ENCODE measurements at regions not wholly inside any gene's neighbourhood (a gene's known extent, or its start where the extent isn't known, plus 50 kb on each side); places are given as distances from the start of the nearest gene placed in this dataset.
A peak's percentile ranks its signal among the peaks of the same experiment; 100 is the strongest.

DNA sequence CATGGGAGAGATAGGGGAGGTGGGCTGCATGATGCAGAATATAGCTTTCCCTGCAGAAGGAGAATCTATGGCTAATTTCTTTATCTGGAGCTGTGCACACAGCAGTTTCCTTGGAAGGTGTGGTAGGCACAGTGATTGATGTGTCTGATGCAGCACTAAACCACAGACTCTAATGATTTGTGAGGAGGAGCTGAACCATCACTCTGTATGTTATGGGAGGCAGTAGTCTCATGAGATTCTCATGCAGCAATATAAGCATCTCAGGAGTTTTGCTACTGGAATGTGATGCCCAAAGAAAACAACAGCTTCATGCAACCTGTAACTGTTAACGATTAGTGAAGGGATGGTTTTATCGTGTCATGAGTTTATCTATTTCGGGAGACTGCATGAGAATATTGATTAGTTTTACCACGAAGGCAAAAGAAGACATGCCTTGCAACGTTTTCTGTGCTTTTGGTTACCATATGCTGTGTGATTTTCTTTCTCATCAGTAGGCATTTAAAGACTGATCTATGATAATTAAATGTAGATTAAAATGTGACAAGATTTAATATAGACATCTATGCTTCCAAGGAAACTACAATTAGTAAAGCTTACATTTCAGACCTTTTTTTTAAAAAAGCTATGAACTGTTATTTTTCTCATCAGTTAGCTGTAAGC, 286.8 kb downstream of the ARL6IP6 start:
- DNase-seq (ENCODE audit: low read depth, low spot score) = no peak

DNA sequence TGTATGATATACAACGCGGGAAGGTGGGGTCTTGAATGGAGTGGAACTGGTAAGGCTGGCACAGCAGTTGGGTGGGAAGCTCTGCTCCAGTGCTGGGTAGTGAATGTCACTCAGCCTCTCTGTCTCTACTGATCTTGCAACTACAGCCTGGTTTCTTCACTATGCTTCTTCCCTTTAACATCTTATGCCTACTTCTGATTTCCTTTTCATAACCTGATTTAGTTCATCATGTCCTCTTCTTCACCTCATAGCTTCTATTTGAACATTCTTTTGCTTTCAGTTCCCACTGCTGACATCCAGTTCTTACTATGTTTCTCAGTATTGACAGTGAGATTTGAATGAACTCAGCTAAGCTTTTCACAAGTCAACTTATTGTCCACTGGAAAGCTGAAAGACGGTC, 286.2 kb downstream of the ARL6IP6 start:
- DNase-seq (ENCODE audit: low read depth, low spot score) = no peak

- DNase-seq (ENCODE audit: low read depth, low spot score) = no peak
Measured at GRCh38 chr2:152974146-152974545, 255.7 kb downstream of the ARL6IP6 start.

DNA sequence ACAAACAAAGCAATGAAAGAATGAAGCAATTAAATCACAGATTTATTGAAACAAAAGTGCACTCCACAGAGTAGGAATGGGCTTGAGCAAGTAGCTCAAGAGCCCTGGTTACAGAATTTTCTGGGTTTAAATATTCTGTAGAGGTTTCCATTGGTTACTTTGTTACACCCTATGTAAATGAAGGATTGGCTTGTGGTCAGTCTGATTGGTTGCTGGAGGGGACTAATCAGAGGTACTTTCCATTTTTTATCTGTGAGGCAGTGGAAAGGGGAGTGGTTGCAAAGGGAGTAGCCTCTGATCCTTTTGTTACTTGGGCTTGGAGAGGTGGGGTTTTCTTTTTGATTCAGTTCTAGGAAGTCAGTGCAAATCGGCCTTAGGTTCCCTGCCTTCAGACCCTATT, 253.3 kb downstream of the ARL6IP6 start:
- no peak for DNase-seq (ENCODE audit: low read depth, low spot score)

DNA sequence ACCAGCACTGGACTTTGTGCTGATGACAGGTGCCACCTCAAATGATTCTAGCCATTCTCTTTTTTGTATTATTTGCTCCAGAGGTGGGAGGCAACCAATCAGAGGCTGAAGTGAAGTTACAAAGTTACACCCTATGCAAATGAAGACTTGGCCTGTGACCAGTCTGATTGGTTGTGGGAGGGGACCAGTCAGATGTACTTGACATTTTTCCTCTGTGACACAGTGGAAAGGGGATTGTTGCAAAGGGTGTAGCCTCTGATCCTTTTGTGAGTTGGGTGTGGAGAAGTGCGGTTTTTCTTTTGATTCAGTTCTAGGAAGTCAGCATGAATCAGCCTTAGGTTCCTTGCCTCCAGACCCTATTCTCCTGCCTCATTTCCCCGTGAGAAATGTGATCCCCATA, 244.0 kb downstream of the ARL6IP6 start:
- DNase-seq (ENCODE audit: low read depth, low spot score) = no peak

DNA sequence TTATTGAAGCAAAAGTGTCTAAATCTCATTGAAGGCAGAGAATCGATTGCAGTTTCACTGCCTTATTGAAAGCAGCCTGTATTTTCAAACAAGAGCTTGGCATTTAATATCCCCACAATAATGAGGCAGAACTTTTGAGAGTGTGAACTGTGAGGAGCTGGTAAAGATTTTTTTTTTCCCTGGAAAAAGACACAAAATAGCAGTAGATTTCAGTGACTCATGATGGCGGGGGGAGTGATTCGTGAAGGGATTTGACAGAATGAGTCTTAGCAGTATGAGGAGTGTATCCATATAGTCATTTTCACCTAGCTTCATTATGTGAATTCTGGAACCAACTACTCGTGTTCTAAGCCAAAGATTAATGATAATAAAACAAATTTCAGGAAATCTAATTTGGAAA, 242.9 kb downstream of the ARL6IP6 start:
- DNase-seq (ENCODE audit: low read depth, low spot score) = no peak

DNA sequence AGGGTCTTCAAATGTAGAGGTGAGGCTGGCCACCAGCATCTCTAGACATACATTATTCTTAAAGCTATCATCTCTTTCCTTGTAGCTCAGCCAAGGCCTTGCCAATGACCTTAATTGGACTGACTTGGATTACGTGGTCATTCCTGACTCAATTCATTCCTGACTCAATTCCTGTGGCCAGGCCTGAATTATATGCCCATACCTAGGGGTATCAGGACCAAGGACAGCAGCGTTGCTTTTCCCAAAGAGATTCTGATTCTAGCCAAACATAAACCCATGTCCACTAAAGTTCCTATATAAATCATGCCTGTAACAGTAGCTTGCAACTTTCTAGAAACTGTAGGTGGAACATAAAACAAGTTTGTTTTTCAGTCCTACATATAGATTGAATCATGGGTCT, 231.7 kb downstream of the ARL6IP6 start:
- DNase-seq (ENCODE audit: low read depth, low spot score) = peak; percentile 3

DNA sequence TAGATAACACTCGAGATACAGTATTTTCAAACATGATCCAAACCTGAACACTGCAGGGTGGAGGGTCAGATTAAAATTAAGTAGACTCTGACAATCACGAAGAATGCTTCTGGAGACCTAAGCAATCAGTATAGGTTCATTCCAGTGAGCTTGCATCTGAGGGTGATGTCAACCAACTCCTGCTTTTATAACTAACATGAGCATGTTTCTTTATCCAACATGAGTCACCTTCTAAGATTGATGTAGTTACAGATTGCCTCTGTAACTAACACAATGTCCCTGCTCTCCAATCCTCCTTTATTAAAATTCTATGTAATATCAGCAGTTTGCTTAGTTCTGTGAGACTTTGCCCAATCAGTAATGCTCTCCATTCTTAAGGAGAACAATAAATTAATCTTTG, 225.7 kb downstream of the ARL6IP6 start:
- DNase-seq (ENCODE audit: low read depth, low spot score) = no peak

DNA sequence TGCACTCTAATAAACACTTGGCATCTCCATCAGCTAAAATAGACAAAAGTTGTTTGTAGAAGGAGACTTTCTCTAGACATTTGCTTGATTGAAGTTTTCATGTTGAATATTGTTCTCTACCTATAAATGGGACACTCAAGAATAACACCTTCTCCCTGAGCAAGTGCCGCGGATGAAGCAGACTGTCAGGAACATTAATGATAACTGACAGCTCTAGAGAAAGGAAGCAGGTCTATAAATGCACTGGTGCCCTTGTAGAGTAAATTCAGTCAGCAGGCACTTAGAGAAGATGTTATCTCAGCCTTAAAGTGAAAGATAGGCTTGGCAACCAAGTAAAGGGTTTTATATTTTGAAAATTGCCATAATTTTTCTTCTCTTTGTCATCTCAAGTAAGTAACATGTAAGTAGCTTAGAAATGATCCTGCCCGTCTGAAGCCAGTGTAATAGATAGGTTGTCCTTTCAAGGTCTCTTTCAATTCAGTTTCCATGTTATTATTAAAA, 224.6 kb downstream of the ARL6IP6 start:
- no peak for DNase-seq (ENCODE audit: low read depth, low spot score)

DNA sequence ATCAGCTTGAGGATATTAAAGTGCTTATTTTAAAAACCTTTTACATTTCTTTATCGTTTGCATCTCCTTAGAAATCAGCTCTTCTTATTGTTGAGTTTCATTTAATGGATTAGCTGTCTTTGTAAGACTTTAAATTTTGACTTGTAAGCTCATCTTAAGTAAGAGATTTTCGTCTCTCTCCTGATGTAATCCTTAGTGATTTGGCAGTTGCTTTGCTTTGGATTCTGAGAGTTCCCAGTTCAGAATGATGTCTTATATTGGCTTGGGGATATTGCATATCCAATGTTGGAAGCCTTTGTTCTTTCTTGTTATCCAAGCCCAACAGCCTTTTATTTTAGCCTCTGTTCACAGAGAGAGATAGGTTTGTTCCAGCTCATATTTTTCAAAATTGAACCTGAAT, 212.1 kb downstream of the ARL6IP6 start:
- no peak for DNase-seq (ENCODE audit: low read depth, low spot score)

- DNase-seq (ENCODE audit: low read depth, low spot score) = no peak
Measured at GRCh38 chr2:152929628-152930027, 211.2 kb downstream of the ARL6IP6 start.

GRCh38 chr2:152925547-152926448, 207.4 kb downstream of the ARL6IP6 start:
- peak; percentile 91 for DNase-seq (ENCODE audit: low read depth, low spot score)

DNA sequence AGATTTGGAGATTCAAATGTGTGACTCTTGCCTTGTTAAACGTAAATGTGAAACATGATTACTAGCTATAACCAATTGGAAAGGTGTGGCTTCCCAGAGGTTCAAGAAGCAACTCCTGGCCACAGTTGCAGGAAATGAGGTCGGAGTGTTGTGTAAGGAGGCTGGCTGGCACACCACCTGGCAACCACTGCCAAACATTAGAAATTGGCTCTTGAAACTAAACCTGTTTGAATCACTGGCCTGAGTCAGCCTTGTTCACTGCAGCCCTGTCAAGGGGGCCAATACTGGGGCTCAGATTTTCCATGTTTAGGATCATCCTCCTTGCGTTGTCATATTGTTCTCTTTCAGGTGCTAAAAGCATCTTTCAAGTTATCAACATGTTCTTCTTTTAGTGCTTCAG, 206.3 kb downstream of the ARL6IP6 start:
- DNase-seq (ENCODE audit: low read depth, low spot score) = no peak

DNA sequence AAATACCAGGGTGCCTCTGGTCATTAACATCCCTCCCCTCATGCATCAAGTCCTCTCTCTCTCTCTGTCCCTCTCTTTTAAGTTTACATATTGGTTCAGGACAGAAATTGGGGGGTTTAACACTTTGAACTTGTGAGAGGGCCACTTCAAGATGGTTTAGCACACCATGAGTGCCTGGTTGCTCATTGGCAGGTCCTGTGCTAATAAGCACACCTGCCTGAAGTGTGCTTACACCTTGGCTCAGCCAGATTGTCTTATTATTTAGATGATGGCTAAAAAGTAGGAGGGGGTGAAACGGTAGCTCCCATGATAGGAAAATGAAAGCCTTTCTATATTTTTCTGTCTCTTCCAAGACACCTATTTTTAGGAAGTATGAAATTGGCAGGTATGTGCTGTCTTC, 205.8 kb downstream of the ARL6IP6 start:
- no peak for DNase-seq (ENCODE audit: low read depth, low spot score)

GRCh38 chr2:152920846-152921245, 202.4 kb downstream of the ARL6IP6 start:
- DNase-seq (ENCODE audit: low read depth, low spot score) = no peak

DNA sequence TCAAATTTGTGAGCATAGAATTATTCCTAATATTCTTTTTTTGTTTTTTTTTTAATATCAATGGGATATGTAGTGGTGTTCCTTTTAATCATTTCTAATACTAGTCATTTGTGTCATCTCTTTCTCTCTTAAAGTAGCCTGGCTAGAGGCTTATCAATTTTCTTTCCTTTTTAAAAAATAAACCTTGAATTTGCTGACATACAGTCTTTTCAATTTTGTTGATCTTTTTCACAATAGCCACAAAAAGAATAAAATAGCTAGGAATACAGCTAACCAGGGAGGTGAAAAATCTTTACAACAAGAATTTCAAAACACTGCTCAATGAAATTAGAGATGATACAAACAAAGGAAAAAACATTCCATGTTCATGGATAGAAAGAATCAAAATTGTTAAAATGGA, 192.6 kb downstream of the ARL6IP6 start:
- no peak for DNase-seq (ENCODE audit: low read depth, low spot score)

GRCh38 chr2:152907046-152907445, 188.6 kb downstream of the ARL6IP6 start:
- no peak for DNase-seq (ENCODE audit: low read depth, low spot score)

DNA sequence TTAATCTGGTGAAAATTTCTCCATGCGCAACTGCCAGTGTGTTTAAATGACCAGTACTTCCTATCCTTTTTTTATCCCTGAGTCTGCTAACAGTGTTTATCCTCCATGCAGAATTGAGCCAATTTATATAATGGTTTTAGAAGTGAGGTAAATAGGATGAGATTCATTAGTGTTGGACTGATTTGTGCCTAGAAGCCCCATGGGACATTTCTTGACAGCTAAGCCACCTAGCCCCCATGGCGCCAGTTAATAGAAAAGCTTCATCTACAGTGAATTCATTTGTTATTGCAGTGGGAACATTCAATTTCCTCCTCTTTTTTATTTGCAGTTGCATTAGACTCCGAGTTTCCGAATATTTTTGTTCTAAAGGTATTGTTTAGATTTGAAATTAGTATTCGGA, 175.6 kb downstream of the ARL6IP6 start:
- DNase-seq (ENCODE audit: low read depth, low spot score) = no peak

- DNase-seq (ENCODE audit: low read depth, low spot score) = no peak
Measured at GRCh38 chr2:152890736-152891135, 172.3 kb downstream of the ARL6IP6 start.

DNA sequence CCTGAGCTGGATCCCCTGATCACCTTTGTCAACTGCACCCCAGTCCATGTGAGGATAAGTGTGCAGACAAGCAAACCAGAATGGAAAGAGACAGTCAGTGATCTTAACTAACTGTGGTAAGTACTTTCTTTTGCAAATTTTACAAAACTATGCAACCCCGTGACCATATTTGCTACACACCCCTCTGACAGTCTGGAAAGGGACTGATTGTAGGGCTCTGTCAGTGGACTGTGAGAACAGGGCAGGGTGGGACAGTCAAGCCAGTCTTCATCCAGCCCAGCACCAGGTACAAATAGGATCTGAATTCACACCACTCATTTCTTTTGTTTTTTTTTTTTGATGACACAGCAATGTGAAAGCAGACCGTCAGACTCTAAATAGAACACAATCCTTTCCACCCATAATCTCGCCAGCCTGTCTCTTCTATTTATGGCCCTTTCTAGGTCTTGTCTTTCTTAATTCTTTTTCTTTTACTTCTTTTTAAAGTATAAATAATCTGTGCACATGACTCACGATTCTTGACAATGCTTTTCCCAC, 165.6 kb downstream of the ARL6IP6 start:
- no peak for DNase-seq (ENCODE audit: low read depth, low spot score)

- DNase-seq (ENCODE audit: low read depth, low spot score) = no peak
Measured at GRCh38 chr2:152881527-152881926, 163.1 kb downstream of the ARL6IP6 start.

GRCh38 chr2:152879275-152879674, 160.9 kb downstream of the ARL6IP6 start:
- no peak for DNase-seq (ENCODE audit: low read depth, low spot score)
